Body of pancreas (tissue), 4 donors: ENCODE measurements at regions not wholly inside any gene's neighbourhood (a gene's known extent, or its start where the extent isn't known, plus 50 kb on each side); places are given as distances from the start of the nearest gene placed in this dataset.

Source experiments
- CTCF ChIP-seq, 7 experiments: fragments of 450-650 bp in 4 of 7; fragments of 200-600 bp in 3 of 7; sonication (generic) in 3 of 7; IDR thresholded peaks; one replicate each; pipeline ENCODE4 v1.5.1; 2016 to 2019; ENCODE audit warnings: antibody characterized with exemption in 7 of 7
- POLR2A ChIP-seq, 3 donors: fragments of 450-650 bp; IDR thresholded peaks; one replicate each; pipeline ENCODE4 v1.6.1; 2016; ENCODE audit warnings: antibody characterized with exemption in 3 of 3, mild to moderate bottlenecking in 2 of 3

GRCh38 chr10:16001581-16001980 is 141.3 kb upstream of the MINDY3 start:
- TF ChIP-seq CTCF (IDR thresholded peaks at IDR 0.05) (no peak), POLR2A (IDR thresholded peaks at IDR 0.05) (no peak)
